ENCODE measurements at regions not wholly inside any gene's neighbourhood (a gene's known extent, or its start where the extent isn't known, plus 50 kb on each side); places are given as distances from the start of the nearest gene placed in this dataset.

GRCh38 chr7:25684360-25684759 is 456.1 kb upstream of the NPVF start:
- Histone ChIP-seq H3K4me2 (ENCODE audit: low read length) (no peak overlapping the region), H3K9me3 (ENCODE audit: insufficient read depth, low read depth, low read length) (peaks cover 9% of the 10 kb centered on the region), H3K27ac (ENCODE audit: low read depth, low read length) (no peak overlapping the region), H3K4me3 (ENCODE audit: insufficient read depth, low read depth, low read length) (no peak overlapping the region), H3K4me1 (ENCODE audit: insufficient read depth, low read length) (no peaks in the 10 kb centered on the region), H3K79me2 (ENCODE audit: insufficient read depth, low read length) (no peaks in the 10 kb centered on the region), H3K9ac (ENCODE audit: low read length) (no peak overlapping the region), H3K36me3 (ENCODE audit: insufficient read depth, low read length) (no peaks in the 10 kb centered on the region), H2AFZ (ENCODE audit: low read depth, low read length) (no peak overlapping the region), H3K27me3 (ENCODE audit: insufficient read depth, low read length) (no peaks in the 10 kb centered on the region), H4K20me1 (ENCODE audit: insufficient read depth, low read length) (no peaks in the 10 kb centered on the region)
- FAIRE-seq, result no peak
- Mint-ChIP-seq H3K27ac (ENCODE audit: unreplicated experiment) (no peak overlapping the region), H3K27me3 (ENCODE audit: low read depth, unreplicated experiment) (peaks cover 15% of the 10 kb centered on the region), H3K9me3 (ENCODE audit: unreplicated experiment) (no peaks in the 10 kb centered on the region), H3K36me3 (ENCODE audit: low read depth, unreplicated experiment) (no peaks in the 10 kb centered on the region), H3K4me1 (ENCODE audit: low read depth, unreplicated experiment) (no peaks in the 10 kb centered on the region), H3K4me3 (ENCODE audit: unreplicated experiment) (no peak overlapping the region)
- DNase-seq (ENCODE audit: low read depth), result no peak
- TF ChIP-seq EZH2 (IDR thresholded peaks at IDR 0.05; ENCODE audit: insufficient read depth, low read length) (no peak), CTCF (IDR thresholded peaks at IDR 0.05; ENCODE audit: insufficient read depth, low read depth, low read length) (no peak)

DNA sequence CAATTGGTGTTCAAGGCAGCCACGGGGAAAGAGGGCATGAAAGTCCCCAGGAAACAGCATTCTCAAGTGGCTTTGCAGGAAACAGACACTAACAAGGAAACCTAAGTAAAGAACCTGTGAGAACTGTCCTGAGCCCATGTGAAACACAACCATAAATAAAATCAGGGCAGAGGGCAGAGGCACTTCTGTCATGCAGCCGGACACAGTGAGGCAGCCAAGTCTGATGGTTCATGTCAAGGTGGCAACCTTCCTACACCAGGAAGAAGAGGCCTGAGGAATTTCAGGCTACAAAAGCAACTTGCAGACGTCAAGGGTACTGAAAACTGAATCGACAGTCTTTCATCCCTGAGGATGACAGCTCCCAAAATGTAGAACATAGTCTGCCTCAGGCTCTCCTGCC is 458.2 kb upstream of the NPVF start:
- Histone ChIP-seq H3K4me2 (ENCODE audit: low read length) (no peak overlapping the region), H3K27me3 (ENCODE audit: insufficient read depth, low read length) (no peaks in the 10 kb centered on the region), H3K36me3 (ENCODE audit: insufficient read depth, low read length) (no peaks in the 10 kb centered on the region), H3K9ac (ENCODE audit: low read length) (no peak overlapping the region), H3K4me3 (ENCODE audit: insufficient read depth, low read depth, low read length) (no peak overlapping the region), H2AFZ (ENCODE audit: low read depth, low read length) (no peak overlapping the region), H3K4me1 (ENCODE audit: insufficient read depth, low read length) (no peaks in the 10 kb centered on the region), H3K27ac (ENCODE audit: low read depth, low read length) (no peak overlapping the region), H3K9me3 (ENCODE audit: insufficient read depth, low read depth, low read length) (peaks cover 9% of the 10 kb centered on the region), H3K79me2 (ENCODE audit: insufficient read depth, low read length) (no peaks in the 10 kb centered on the region), H4K20me1 (ENCODE audit: insufficient read depth, low read length) (no peaks in the 10 kb centered on the region)
- Mint-ChIP-seq H3K27me3 (ENCODE audit: low read depth, unreplicated experiment) (peaks cover 15% of the 10 kb centered on the region), H3K27ac (ENCODE audit: unreplicated experiment) (no peak overlapping the region), H3K4me3 (ENCODE audit: unreplicated experiment) (no peak overlapping the region), H3K9me3 (ENCODE audit: unreplicated experiment) (no peaks in the 10 kb centered on the region), H3K4me1 (ENCODE audit: low read depth, unreplicated experiment) (peaks cover 7% of the 10 kb centered on the region), H3K36me3 (ENCODE audit: low read depth, unreplicated experiment) (no peaks in the 10 kb centered on the region)
- DNase-seq (ENCODE audit: low read depth), result no peak
- FAIRE-seq, result no peak
- no peak for TF ChIP-seq EZH2 (IDR thresholded peaks at IDR 0.05; ENCODE audit: insufficient read depth, low read length)

DNA sequence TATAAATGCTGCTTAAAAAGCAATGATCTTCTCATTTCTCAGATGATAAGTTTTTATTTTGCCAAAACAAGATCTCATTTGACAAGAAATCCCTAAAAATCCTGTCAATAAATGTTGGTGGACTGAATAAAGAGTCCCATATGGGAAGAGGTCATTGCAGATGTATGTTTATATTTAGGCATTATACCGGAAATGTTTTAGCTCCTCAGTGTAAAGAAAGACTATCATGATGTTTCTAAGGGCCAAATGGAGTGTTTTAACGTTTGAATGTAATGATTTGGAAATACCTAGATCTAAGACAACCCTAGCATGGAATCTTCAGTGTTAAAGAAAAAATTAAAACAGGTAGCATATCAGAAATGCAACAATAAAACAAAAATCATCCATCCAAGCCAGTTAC is 457.8 kb upstream of the NFE2L3 start:
- H3K4me2 ChIP-seq (ENCODE audit: low read length), result no peak overlapping the region
- no peak overlapping the region for H3K4me3 ChIP-seq (ENCODE audit: insufficient read depth, low read depth, low read length)
- H3K9me3 Mint-ChIP-seq (ENCODE audit: unreplicated experiment), result no peaks in the 10 kb centered on the region
- peaks cover 7% of the 10 kb centered on the region for H3K4me1 Mint-ChIP-seq (ENCODE audit: low read depth, unreplicated experiment)
- H3K36me3 ChIP-seq (ENCODE audit: insufficient read depth, low read length), result no peaks in the 10 kb centered on the region
- no peaks in the 10 kb centered on the region for H3K79me2 ChIP-seq (ENCODE audit: insufficient read depth, low read length)
- no peak overlapping the region for H3K27ac Mint-ChIP-seq (ENCODE audit: unreplicated experiment)
- no peak overlapping the region for H3K4me3 Mint-ChIP-seq (ENCODE audit: unreplicated experiment)
- H4K20me1 ChIP-seq (ENCODE audit: insufficient read depth, low read length), result no peaks in the 10 kb centered on the region
- H3K9me3 ChIP-seq (ENCODE audit: insufficient read depth, low read depth, low read length), result no peaks in the 10 kb centered on the region
- no peaks in the 10 kb centered on the region for H3K36me3 Mint-ChIP-seq (ENCODE audit: low read depth, unreplicated experiment)
- FAIRE-seq (no peak), DNase-seq (ENCODE audit: low read depth) (no peak)
- H3K9ac ChIP-seq (ENCODE audit: low read length), result no peak overlapping the region
- H2AFZ ChIP-seq (ENCODE audit: low read depth, low read length), result no peak overlapping the region
- TF ChIP-seq CTCF (IDR thresholded peaks at IDR 0.05; ENCODE audit: insufficient read depth, low read depth, low read length) (no peak), EZH2 (IDR thresholded peaks at IDR 0.05; ENCODE audit: insufficient read depth, low read length) (no peak)
- H3K27me3 Mint-ChIP-seq (ENCODE audit: low read depth, unreplicated experiment), result no peaks in the 10 kb centered on the region
- H3K27me3 ChIP-seq (ENCODE audit: insufficient read depth, low read length), result no peaks in the 10 kb centered on the region
- no peaks in the 10 kb centered on the region for H3K4me1 ChIP-seq (ENCODE audit: insufficient read depth, low read length)
- no peak overlapping the region for H3K27ac ChIP-seq (ENCODE audit: low read depth, low read length)

Data from astrocyte (in vitro differentiated cells and primary cell).